GM04504 (cell line): ENCODE measurements at regions not wholly inside any gene's neighbourhood (a gene's known extent, or its start where the extent isn't known, plus 50 kb on each side); places are given as distances from the start of the nearest gene placed in this dataset.

Experiments
- DNase-seq: peaks from one replicate; pipeline ENCODE4 v3.0.0-alpha.2; 2012; ENCODE audit warnings: low read depth

DNA sequence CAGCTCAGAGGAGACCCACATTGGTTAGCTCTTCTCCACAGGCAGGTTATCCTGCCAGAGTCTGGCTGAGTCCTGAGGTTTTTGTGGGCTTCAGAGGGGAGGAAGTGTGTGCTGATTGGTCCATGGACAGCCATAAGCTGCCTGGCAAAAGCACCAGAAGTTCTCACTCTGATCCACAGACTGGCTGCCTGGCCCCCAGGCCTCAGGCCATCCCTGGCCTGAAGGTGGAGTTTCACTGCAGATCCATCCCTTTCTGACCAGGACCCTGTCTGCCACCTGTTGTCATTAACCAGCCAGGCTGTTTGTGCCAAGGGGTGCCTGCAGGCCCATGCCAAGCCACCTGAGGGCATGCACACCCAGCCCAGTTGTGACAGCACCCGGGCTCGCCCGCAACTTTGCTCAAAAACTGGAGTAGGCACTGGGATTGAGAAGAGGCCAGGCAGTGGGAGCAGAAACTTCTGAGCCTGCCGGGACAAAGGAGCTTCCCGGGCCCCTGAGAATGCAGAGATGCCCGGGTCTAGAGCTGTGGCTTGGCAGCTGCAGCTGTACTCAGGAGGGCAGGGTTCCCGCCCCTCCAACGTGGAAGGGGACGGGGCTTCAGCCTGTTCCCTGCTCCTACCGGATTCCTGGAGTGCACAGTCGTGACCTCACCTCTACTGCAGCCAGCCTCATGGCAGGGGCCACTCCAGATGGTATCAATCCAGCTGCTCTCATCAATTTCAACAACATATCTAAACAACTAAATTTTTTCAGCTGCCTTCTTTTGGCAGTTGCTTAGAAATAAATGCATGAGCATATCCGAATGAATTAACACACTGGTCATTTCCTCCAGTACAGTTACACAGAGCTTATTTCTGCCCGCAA lies 1277.3 kb downstream of the SLC16A7 start:
- DNase-seq, result no peak

GRCh38 chr12:60874091-60874490 lies 1278.3 kb downstream of the SLC16A7 start:
- no peak for DNase-seq

DNA sequence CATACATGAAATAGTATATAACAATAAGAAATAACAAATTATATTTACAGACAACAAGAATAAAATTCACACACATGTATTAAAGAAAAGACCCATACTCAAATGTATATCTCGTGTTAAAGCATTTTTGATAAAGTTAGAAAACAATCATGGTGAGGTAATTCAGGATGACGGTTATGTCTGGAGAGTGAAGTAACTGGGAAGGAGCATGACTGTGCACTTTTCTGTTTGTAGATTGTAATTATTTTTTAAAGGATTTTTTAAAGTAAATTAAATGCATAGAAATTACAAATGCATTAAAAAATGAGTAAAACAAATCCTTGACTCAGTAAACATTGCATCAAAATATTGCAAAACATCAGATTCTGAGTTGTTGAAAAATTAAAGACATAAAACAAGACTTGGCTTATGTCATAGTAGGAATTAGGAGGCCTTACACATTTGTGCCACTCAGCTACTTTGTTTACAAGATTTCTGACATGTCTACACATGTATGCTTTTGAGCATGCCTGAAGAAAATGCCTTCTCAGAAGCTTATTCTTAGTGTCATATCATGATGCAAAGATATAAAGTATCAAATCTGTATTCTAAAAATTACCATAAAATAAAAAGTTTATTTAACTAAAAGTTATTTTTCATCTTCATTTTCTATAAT lies 1325.1 kb downstream of the SLC16A7 start:
- no peak for DNase-seq

DNA sequence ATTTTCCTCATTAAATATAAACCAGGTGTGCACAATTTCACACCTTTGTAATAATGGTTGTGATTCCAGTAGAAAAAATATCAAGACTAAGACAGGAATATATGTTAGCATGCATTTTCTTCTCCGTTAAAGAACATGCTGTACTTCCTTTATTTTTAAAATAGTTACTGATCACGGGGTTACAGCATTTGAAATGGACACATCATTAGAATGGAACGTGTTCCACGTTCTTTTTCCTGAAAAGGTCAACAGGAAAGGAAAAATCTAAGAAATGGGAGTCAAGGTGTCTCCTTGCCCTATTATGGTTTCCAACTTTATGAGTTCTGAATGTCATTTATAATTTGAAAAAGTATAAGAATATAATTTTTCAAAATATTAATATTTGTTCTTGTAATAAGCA lies 1325.7 kb downstream of the SLC16A7 start:
- no peak for DNase-seq

- DNase-seq, result no peak
Measured at GRCh38 chr12:60926256-60926655, 1330.4 kb downstream of the SLC16A7 start.

DNA sequence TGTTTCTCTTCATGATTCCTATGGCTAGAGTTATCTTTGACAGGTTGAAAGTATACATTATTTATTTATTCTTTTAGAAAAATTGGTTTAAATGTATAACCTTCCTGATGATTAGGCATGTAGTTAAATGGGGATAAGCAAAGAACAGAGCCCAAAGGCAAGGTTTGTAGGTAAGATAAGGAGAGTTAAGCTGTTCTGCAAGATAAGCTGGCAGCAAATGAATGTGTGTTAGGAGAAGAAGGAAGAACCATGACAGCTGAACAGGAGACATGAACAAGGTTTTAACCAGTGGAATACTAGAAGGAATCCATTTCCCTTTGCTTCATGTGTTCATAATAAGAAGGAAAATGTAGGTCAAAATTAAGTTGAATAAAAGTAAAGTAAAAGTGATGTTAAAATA lies 1330.1 kb upstream of the USP15 start:
- no peak for DNase-seq

GRCh38 chr12:60935981-60936761 lies 1324.0 kb upstream of the USP15 start:
- no peak for DNase-seq

- no peak for DNase-seq
Measured at GRCh38 chr12:60947533-60947932, 1312.7 kb upstream of the USP15 start.

GRCh38 chr12:60967128-60967527 lies 1293.1 kb upstream of the USP15 start:
- no peak for DNase-seq

DNA sequence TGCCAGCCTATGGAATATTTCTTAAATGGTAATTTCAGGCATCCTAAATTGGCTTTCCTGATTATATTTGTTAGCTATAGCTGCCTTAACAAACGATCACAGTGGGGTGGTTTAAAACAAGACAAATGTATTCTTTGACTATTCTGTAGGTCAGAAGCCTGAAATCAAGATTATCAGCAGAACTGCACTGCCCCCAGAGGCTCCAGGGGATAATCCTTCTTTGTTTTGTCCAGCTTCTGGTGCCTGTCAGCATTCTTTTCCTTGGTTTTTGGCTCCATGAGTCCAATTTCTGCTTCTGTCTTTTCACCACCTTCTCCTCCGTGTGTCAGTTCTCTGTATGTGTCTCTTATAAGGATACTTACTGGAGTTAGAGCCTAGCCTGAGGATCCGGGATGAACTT lies 1282.2 kb upstream of the USP15 start:
- no peak for DNase-seq

GRCh38 chr12:60980558-60980957 lies 1279.6 kb upstream of the USP15 start:
- DNase-seq, result no peak

- DNase-seq, result no peak
Measured at GRCh38 chr12:60981473-60981872, 1278.7 kb upstream of the USP15 start.

- no peak for DNase-seq
Measured at GRCh38 chr12:60992087-60992486, 1268.1 kb upstream of the USP15 start.

GRCh38 chr12:60995256-60995825 lies 1264.9 kb upstream of the USP15 start:
- no peak for DNase-seq

DNA sequence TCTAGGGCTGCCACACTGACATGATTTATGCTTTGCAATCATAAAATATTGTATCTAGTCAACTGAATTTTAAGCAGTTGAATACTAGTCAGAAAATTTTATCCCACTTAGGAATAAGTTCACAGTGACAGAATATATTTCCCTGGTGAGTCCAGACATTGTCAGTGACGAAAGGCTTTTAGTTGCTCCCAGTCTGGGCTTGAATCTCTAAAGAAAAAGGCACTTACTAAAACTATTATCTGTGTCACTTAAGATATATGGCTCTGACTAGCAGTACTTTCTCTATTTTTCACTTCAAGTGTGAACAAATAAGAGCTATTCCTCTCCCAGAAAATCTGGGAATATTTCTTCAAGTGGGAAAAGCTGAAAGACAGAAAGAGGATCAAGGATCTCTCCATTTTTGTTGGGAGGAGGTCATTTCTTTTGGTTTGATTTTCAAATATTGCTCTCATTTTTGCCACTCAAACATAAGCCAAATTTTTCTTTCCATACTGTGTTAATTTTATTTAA lies 1262.3 kb upstream of the USP15 start:
- DNase-seq, result no peak

DNA sequence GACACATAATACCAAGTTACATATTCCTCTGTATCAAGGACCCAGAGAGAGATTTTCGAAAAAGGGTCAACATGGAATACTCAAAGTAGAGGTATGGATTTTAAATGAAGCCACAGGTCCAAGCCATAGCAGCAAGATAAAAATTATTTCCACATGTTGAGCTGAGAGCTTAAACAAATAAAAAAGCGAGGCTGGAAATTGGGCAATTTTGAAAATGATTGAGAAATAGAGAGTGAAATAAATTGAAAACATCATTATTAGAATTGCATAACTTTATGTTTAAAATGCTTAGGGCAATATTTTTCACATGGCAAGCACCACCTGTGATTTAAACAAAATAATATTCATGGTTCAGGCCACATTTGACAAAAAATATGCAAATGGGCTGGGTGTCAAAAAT lies 1251.0 kb upstream of the USP15 start:
- no peak for DNase-seq

DNA sequence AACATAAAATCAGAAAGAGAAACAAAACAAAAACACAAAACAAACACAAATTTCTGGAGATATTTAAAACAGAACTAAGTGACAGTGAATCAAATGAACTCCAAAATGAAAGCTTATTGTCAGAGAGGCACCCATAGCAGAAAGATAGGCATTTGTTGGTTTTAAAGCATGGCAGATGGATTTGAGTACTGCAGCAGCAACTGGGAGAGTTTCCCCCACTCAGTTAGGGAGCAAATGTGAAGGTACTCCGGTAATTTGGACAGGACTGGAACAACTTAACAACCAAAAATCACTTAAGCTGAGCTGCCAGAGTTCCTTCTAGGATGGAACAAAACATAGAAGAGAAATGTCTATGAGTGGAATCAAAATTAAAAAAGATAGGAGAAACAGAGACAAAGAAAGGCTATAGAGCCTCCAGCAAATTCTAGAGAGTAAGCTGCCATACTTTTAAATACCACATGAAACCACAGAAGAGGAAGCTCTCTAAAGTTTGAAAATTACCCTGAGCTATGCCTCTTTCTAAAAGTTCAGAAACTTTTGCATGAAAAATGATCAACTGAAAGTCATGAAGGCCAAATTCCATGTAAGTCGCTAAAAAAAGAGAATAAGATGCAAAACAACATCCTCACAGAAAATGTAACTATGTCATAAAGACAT lies 1248.3 kb upstream of the USP15 start:
- DNase-seq, result no peak

DNA sequence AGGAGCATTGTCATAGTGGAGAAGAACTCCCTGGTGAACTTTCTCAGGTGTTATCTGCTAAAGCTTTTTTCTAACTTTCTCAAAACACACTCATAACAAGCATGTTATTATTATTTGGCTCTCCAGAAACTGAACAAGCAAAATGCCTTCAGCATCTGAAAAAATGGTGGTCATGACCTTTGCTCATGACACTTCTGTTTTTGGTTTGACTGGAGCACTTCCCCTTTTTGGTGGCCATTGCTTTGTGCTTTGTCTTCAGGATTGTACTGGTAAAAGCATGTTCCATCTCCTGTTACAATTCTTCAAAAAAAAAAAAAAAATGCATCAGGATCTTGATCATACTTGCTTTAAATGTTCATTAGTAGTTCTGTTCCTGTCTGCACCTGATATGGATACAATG lies 1241.6 kb upstream of the USP15 start:
- no peak for DNase-seq

DNA sequence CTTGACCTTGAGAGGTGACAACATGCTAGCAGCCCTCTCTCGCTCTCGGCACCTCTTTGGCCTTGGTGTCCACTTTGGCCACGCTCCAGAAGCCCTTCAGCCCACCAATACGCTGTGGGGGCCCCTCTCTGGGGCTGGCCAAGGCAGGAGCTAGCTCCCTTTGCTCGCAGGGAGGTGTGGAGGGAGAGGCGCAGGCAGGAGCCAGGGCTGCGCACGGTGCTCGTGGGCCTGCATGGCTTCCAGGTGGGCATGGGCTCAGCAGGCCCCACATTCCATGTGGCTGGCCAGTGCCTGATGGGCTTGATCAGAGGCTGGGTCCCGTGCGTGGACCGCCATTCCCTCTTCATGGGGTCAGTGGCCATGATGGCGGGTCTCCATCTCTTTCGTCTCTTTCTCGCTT lies 1237.0 kb upstream of the USP15 start:
- DNase-seq, result no peak

DNA sequence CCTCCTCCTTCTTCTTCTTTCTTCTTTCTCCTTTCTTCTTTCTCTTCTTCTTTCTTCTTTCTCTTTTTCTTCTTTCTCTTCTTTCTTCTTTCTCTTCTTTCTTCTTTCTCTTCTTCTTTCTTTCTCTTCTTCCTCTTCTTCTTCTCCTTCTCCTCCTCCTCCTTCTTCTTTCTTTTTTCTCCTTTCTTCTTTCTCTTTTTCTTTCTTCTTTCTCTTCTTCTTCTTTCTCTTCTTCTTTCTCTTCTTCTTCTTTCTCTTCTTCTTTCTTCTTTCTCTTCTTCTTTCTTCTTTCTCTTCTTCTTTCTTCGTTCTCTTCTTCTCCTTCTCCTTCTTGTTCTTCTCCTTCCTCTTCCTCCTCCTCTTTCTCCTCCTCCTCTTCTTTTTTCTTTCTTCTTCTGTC lies 1230.7 kb upstream of the USP15 start:
- DNase-seq, result no peak

GRCh38 chr12:61037792-61038191 lies 1222.4 kb upstream of the USP15 start:
- DNase-seq, result no peak

- DNase-seq, result no peak
Measured at GRCh38 chr12:61043838-61044237, 1216.4 kb upstream of the USP15 start.
